ENCODE measurements at regions not wholly inside any gene's neighbourhood (a gene's known extent, or its start where the extent isn't known, plus 50 kb on each side); places are given as distances from the start of the nearest gene placed in this dataset.

DNA sequence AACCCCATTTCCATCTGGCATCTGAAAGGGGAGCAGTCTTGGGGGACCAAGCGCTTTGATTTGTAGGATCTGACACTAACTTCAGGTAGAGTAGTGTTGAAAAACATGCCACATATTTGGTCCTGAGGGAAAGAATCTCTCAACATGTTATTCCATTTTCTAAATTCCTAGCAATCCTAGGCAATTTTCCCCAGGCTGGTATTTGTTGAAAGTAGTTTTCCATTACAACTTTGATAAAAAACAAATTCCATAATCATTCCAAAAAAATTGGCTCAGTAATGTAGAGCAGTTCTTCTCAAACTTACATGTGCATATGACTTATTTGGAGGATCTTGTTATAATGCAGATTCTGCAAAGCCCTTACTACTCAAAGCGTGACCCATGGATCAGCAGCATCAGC lies 477.9 kb downstream of the ACTL7B start:
- TF ChIP-seq, protein P1, sequence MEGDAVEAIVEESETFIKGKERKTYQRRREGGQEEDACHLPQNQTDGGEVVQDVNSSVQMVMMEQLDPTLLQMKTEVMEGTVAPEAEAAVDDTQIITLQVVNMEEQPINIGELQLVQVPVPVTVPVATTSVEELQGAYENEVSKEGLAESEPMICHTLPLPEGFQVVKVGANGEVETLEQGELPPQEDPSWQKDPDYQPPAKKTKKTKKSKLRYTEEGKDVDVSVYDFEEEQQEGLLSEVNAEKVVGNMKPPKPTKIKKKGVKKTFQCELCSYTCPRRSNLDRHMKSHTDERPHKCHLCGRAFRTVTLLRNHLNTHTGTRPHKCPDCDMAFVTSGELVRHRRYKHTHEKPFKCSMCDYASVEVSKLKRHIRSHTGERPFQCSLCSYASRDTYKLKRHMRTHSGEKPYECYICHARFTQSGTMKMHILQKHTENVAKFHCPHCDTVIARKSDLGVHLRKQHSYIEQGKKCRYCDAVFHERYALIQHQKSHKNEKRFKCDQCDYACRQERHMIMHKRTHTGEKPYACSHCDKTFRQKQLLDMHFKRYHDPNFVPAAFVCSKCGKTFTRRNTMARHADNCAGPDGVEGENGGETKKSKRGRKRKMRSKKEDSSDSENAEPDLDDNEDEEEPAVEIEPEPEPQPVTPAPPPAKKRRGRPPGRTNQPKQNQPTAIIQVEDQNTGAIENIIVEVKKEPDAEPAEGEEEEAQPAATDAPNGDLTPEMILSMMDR (IDR thresholded peaks at IDR 0.05; ENCODE audit: poor library complexity), result no peak
- TF ChIP-seq EZH2 (IDR thresholded peaks at IDR 0.05; ENCODE audit: borderline replicate concordance) (no peak), EZH2phosphoT487 (IDR thresholded peaks at IDR 0.05; ENCODE audit: low read depth, severe bottlenecking, unreplicated experiment) (no peak)
